HG02885 (cell line): ENCODE measurements at regions not wholly inside any gene's neighbourhood (a gene's known extent, or its start where the extent isn't known, plus 50 kb on each side); places are given as distances from the start of the nearest gene placed in this dataset.
A peak's percentile ranks its signal among the peaks of the same experiment; 100 is the strongest.

Experiments
- ATAC-seq: cut with Tn5 transposase; IDR thresholded peaks from one replicate; pipeline ENCODE4 v1.9.1; 2021; ENCODE audit warnings: mild to moderate bottlenecking; ENCODE audit not compliant: unreplicated experiment, poor library complexity

GRCh38 chr2:6359964-6360363 lies 505.7 kb downstream of the CMPK2 start:
- no peak for ATAC-seq

GRCh38 chr2:6362671-6363450 lies 502.8 kb downstream of the CMPK2 start:
- peak; percentile 57 for ATAC-seq

GRCh38 chr2:6368281-6368680 lies 497.4 kb downstream of the CMPK2 start:
- no peak for ATAC-seq

GRCh38 chr2:6369266-6369665 lies 496.4 kb downstream of the CMPK2 start:
- ATAC-seq: no peak

GRCh38 chr2:6370753-6371551 lies 494.8 kb downstream of the CMPK2 start:
- ATAC-seq: no peak

GRCh38 chr2:6372317-6372901 lies 493.3 kb downstream of the CMPK2 start:
- ATAC-seq: no peak

GRCh38 chr2:6381326-6381725 lies 484.4 kb downstream of the CMPK2 start:
- no peak for ATAC-seq

- ATAC-seq: no peak
These were observed 481.4 kb downstream of the CMPK2 start for GRCh38 chr2:6384341-6384740.

- ATAC-seq: no peak
These were observed 473.4 kb downstream of the CMPK2 start for GRCh38 chr2:6392354-6392753.

- peak; percentile 84 for ATAC-seq
These were observed 472.7 kb downstream of the CMPK2 start for GRCh38 chr2:6392966-6393365.

GRCh38 chr2:6393819-6394218 lies 471.9 kb downstream of the CMPK2 start:
- no peak for ATAC-seq

GRCh38 chr2:6394276-6394675 lies 471.4 kb downstream of the CMPK2 start:
- no peak for ATAC-seq

- no peak for ATAC-seq
These were observed 467.3 kb downstream of the CMPK2 start for GRCh38 chr2:6398421-6398820.

GRCh38 chr2:6401301-6401700 lies 464.4 kb downstream of the CMPK2 start:
- ATAC-seq: no peak

GRCh38 chr2:6408057-6408456 lies 457.6 kb downstream of the CMPK2 start:
- no peak for ATAC-seq

- ATAC-seq: no peak
These were observed 455.4 kb downstream of the CMPK2 start for GRCh38 chr2:6410313-6410712.

- no peak for ATAC-seq
These were observed 453.1 kb downstream of the CMPK2 start for GRCh38 chr2:6412533-6413091.

GRCh38 chr2:6417050-6417449 lies 448.7 kb downstream of the CMPK2 start:
- ATAC-seq: no peak

GRCh38 chr2:6418291-6418690 lies 447.4 kb downstream of the CMPK2 start:
- no peak for ATAC-seq

- ATAC-seq: no peak
These were observed 444.5 kb downstream of the CMPK2 start for GRCh38 chr2:6421138-6421730.

GRCh38 chr2:6421888-6422287 lies 443.8 kb downstream of the CMPK2 start:
- no peak for ATAC-seq
